Fibroblast of peridontal ligament (primary cell): ENCODE measurements at regions not wholly inside any gene's neighbourhood (a gene's known extent, or its start where the extent isn't known, plus 50 kb on each side); places are given as distances from the start of the nearest gene placed in this dataset.

Experiments
- DNase-seq: peaks from one replicate; pipeline ENCODE4 v3.0.0-alpha.2; 2010; ENCODE audit errors: extremely low read depth

DNA sequence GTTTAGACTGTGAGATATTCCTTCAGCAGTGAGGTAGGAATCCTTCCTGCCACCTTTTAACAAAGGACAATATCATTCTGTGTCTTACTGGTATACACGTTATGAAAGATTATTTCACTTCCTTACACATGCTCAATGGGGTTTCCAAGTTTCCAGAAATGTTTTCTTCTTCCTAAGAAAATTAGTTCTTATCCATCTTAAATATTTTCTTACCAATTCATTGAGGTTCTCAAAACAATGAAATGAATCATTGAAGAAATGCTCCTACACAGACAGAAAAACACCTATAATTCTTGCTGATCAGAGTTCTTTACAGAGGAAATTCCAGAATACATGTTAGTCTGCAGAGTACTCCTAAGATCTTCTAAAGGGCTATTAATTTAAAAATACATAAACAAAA is 51.4 kb upstream of the SEC61G start:
- DNase-seq = no peak

DNA sequence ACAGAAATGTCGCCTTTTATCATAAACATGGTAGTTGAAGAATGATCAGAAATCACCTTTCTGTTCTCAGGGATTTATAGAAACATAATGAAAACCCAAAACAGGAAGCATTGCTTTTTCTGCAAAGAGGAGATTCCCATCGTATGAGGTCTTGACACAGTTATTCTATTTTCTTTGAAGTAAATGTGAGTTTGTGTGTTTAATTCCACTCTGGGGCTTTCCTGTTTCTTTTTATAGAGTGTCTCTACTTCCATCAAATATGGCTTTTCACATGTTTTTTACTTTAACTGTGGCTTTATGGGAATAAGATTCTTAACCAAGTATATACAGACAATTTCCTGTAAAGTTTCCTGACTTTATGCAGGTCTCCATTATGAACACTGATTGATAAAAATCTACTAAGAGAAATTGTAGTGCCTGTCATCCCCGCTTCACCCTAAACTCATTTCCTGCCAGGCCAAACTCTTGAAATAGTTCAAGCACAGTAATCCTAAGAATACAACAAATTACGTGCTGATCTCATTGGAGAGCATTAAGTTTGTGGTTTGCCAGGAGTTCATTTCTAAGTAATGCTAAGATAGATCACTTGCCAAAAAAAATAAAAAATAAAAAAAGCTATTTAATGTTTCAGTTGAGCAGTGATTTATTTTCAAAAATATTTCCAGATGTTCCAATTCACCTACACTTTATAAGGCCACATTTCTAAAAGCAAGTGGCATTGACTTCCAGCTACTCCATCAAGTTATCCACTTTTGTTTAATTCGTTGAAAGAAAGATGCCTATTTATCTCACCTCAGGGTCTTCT is 52.2 kb upstream of the SEC61G start:
- peak; percentile 90 for DNase-seq

GRCh38 chr7:54811846-54812254 is 52.8 kb upstream of the SEC61G start:
- DNase-seq = peak; percentile 66

GRCh38 chr7:54812756-54813322 is 53.8 kb upstream of the SEC61G start:
- DNase-seq = no peak

DNA sequence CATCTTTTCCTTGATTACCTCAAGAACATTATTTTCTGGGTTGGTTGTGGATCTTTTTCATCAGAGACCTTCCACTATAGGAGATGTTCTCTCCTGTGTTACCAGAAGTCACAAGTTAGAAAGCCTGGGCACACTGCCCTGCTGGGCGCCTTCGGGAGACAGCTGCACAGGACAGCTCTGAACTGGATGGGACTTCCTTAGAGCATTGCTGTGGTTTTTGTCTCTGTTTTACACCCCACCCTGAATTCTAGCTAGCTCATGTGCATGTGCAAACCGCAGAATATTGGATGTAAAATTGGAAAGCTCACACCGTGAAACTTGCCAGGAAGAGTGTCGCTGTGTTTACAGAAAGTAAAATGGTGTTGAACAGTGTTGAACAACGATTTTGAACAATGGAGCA is 54.4 kb upstream of the SEC61G start:
- DNase-seq = no peak

DNA sequence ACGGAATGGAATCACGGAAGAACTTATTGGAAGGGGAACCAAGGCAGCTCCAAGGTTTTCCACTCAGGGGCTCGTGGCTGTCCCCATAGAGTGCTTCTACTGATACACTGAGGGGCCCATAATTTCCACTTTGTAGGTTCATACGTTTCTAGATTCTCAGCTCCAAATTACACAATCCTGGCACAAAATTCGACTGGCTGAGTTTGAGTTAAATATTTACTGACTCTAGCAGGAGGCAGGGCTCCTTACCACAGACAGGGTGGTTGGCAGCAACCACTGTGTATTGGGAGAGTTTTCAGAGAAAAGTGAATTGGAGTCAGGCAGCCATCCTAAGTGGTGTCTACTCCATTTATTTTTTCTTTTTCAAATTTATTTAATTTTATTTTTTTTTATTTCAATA is 55.4 kb upstream of the SEC61G start:
- peak; percentile 66 for DNase-seq

DNA sequence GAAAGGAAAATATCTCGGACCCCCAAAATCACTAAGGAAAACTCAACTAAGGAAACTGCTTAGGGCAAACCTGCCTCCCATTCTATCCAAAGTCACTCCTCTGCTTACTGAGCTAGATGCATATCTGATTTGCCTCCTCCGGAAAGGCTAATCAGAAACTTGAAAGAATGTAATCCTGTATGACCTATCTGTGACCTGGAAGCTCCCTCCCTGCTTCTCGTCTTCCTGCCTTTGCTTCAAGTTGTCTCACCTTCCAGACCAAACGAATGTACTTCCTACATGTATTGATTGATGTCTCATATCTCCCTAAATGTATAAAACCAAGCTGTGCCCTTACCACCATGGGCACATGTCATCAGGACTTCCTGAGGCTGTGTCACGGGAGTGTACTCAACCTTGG is 58.1 kb upstream of the SEC61G start:
- DNase-seq = no peak

GRCh38 chr7:54823776-54824175 is 64.8 kb upstream of the SEC61G start:
- no peak for DNase-seq

GRCh38 chr7:54824655-54825054 is 65.6 kb upstream of the SEC61G start:
- DNase-seq = no peak

DNA sequence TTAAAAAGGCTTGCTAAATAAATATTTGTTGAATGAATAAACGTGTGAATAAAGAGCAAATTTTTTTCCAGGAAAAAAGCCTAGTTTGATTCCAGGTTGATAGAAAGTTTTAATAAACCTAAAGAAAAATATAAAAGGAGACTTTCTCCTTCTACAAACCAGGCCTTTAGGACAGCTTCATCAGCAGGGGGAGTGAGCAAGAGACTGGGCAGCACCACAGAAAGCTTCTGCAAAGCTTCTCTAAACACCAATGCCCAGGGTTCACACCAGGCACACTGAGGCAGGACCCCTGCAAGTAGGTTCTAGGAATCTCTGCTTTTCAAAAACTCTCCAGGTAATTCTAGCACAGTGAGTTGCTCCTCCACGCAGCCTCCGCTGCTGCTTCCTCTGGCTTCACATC is 66.4 kb upstream of the SEC61G start:
- no peak for DNase-seq

DNA sequence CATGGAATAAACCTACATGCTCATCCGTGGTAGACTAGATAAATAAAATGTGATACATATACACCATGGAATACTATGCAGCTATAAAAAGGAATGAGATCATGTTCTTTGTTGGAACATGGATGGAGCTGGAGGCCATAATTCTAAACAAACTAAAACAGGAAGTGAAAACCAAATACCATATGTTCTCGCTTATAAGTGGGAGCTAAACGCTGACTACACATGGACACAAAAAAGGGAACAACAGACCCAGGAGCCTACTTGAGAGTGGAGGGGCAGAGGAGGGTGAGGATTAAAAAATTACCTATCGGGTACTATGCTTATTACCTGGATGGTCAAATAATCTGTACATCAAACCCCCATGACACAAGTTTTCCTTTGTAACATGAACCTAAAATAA is 68.7 kb upstream of the SEC61G start:
- no peak for DNase-seq

DNA sequence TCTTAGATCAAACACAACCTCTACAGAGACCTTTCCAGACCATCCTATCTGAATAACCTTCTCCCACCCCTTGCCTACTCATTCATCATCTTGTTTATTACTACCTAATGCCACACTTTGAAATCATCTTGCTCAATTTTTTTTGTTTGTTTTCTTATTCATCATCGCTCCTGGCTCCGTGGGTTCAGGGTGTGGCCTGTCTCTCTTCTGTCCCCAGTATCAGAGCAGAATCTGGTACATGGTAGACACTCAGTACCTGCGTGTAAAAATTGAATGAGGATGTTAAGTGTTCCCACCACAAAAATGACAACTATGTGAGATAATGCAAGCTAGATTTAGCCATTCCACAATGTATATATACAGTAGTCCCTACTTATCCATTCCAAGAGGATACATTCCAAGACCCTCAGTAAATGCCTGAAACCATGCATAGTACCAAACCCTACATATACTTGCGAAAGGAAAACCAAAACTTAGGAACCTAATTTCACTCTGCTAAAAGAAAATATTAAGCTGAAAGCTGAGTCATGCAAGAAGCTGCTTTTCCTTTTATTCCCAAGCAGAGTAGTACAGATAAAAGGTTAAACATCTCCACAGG is 72.1 kb upstream of the SEC61G start:
- DNase-seq = no peak

DNA sequence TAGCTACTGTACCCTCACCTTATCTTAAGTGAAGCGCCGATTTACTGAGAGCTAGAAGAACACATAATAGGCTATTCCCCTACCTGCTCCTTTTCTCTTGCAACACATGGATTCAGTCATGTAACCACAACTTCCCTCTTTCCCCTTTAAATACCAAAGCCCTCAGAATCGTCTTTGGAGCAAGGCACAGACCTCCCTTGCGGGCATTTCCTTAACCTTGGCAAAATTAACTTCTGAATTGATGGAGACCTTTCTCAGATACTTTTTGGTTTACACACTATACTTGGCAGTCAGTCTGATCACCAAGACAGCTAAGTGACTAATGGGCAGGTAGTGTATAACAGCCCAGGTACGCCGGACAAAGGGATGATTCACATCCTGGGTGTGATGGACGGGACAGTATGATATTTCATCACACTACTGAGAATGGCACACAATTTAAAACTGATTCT is 72.7 kb upstream of the SEC61G start:
- DNase-seq = no peak

DNA sequence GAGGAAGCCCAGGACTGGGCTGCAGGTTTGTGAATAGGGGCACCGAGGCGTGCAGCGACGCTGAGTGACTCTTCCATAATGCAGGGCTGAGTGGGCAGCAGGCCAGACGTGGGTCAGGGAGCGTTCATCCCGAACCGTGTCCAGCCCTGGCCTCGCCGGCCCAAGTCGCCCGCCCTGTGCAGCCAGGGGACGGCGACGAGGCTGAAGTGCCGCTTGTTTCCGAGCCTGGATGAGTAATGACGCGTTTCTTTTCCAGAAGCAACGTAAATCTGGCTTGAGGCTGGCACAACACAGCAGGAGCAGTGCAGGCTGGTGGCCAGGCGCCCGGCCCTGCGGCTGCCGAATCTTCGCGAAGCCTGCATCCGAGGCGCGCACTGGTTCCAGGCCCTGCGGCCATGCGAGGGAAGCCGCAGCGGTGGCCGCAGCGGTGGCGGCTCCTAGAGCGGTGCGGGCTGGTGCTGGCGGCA is 74.0 kb upstream of the SEC61G start:
- no peak for DNase-seq

- peak; percentile 70 for DNase-seq
These were observed 78.2 kb upstream of the SEC61G start for GRCh38 chr7:54837168-54837567.

- no peak for DNase-seq
These were observed 78.8 kb upstream of the SEC61G start for GRCh38 chr7:54837761-54838160.

GRCh38 chr7:54838175-54838910 is 79.3 kb upstream of the SEC61G start:
- no peak for DNase-seq

DNA sequence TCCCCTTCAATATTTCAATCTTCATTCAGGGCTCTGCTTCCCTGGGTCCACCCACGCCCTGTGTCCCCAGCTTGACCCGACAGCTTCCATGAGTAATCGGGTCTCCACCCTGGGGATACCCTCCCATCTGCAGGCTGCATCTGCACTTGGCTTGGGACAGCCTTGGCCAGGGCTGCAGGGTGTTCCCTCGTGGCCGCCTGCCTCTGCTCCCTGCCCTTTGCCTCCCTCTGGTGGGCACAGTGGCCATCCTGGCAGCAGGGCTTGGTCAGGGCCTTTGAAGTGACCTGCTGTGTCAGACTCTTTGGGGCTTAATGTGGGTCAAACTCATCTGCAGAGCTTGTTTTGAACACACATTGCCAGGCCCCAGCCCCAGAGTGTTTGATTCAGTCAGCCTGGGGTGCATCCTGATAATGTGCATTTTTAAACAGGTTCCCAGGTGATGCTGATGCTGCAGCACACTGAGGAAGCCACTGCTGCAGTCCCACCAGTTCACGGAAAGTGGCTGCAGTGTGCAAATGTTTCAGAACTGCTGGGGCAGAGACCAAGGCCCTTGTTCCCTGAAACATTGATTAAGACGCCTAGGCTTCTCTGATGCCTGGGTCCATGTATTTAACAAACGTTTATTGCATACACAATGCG is 80.7 kb upstream of the SEC61G start:
- peak; percentile 67 for DNase-seq

GRCh38 chr7:54841772-54842697 is 83.0 kb upstream of the SEC61G start:
- DNase-seq = peak; percentile 99

DNA sequence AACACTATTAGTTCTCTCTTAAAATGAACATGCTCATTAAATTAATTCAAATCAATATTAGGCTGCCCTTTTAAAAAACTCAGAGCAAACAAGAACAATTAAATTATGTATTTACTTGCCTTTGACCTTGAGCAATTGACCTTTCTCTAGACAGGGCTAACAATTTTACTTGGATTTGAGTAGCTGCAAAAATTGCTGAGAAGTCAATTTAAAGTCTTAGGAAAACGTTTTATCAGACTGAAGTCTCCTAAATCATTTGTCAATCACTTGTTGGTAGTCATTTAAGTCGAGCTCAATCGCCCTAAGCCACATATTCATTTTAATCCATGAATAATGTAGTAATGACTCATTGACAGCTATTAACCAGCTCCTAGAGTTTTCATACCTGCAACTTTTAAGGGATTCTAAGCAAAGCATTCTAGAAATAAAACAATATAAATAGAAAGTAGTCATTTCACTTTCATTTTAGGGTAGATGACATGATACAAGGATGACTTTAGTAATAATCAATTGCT is 84.9 kb upstream of the SEC61G start:
- DNase-seq = no peak

DNA sequence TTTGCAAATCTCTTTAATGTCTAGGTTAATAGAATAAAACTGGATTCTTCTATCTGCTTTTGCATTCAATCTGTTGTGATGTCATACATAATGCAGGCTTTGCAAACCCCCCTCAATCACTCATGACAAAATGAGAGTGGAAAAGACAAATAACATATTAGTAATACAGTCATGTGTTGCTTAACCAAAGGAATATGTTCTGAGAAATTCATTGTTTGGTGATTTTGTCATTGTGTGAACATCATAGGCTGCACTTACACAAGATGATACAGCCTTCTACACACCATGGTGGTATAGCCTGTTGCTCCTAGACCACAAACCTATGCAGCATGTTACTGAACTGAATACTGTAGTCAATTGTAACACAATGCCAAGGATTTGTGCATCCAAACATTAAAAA is 87.3 kb upstream of the SEC61G start:
- peak; percentile 56 for DNase-seq
